Daoy (cell line): ENCODE measurements at regions not wholly inside any gene's neighbourhood (a gene's known extent, or its start where the extent isn't known, plus 50 kb on each side); places are given as distances from the start of the nearest gene placed in this dataset.
"Not testable (repeated sequence)": the region's sequence is repeated elsewhere in the genome, so short reads cannot be mapped to it uniquely, and the experiment has no call there.

Source experiments
- DNase-seq: peaks from one replicate; pipeline ENCODE4 v3.0.0-alpha.2; 2015; ENCODE audit warnings: low read depth

GRCh38 chr16:31745098-31745497 lies 128.5 kb upstream of the ZNF267 start:
- not testable (repeated sequence) for DNase-seq

- DNase-seq = no peak
These were observed 127.7 kb upstream of the ZNF267 start for GRCh38 chr16:31745900-31746299.

GRCh38 chr16:31754998-31755615 lies 118.5 kb upstream of the ZNF267 start:
- no peak for DNase-seq

GRCh38 chr16:31764103-31764502 lies 109.5 kb upstream of the ZNF267 start:
- DNase-seq = no peak

- no peak for DNase-seq
These were observed 106.3 kb upstream of the ZNF267 start for GRCh38 chr16:31767267-31767666.

- DNase-seq = no peak
These were observed 93.3 kb upstream of the ZNF267 start for GRCh38 chr16:31780342-31780741.

GRCh38 chr16:31785126-31785525 lies 88.5 kb upstream of the ZNF267 start:
- DNase-seq = no peak

GRCh38 chr16:31807086-31807485 lies 66.5 kb upstream of the ZNF267 start:
- DNase-seq = no peak

GRCh38 chr16:31810863-31811262 lies 62.7 kb upstream of the ZNF267 start:
- no peak for DNase-seq

GRCh38 chr16:31816141-31816540 lies 57.5 kb upstream of the ZNF267 start:
- not testable (repeated sequence) for DNase-seq

- DNase-seq = no peak
These were observed 54.2 kb upstream of the ZNF267 start for GRCh38 chr16:31819386-31819785.

- no peak for DNase-seq
These were observed 53.7 kb upstream of the ZNF267 start for GRCh38 chr16:31819948-31820347.
